UCSD-AML1 (cell line): ENCODE measurements at regions not wholly inside any gene's neighbourhood (a gene's known extent, or its start where the extent isn't known, plus 50 kb on each side); places are given as distances from the start of the nearest gene placed in this dataset.

ENCODE experiments used
- DNase-seq: peaks from one replicate; lab custom pipeline; 2025; ENCODE audit not compliant: unreplicated experiment; lab: John Stamatoyannopoulos, UW

- DNase-seq = no peak
Observed at GRCh38 chrX:39834600-39834999, 263.2 kb downstream of the BCOR start.

- DNase-seq = no peak
Observed at GRCh38 chrX:39835241-39835640, 262.5 kb downstream of the BCOR start.

- no peak for DNase-seq
Observed at GRCh38 chrX:39835776-39836175, 262.0 kb downstream of the BCOR start.

DNA sequence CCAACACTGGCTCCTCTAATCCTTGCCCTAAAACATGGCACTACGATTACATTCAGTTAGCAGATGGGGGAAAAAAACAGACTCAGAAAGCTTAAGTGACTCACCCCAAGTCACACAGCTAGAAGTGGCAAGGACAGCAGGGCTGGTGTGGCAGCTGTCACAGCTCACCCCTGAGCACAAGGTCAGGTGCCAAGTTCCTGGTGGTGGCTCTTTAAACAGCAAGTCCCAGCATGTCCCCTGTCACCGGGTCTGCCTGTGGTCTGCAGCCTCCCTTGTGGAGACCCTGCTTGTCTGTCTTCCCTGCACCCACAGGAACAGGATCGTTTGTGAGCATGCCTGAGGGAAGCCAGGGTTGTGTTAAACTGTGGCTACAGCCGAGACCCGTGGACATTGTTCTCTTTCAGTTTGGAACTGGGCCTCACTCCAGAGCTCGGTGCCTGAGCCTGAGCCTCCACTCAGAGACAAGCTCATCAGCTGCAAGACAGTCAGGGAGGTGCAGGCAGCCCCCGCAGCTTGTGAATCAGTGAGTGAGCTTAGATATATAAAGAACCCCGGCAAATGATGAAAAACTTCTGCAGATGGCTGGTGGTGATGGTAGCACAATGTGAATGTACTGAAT, 260.8 kb downstream of the BCOR start:
- DNase-seq = peak; percentile 28

DNA sequence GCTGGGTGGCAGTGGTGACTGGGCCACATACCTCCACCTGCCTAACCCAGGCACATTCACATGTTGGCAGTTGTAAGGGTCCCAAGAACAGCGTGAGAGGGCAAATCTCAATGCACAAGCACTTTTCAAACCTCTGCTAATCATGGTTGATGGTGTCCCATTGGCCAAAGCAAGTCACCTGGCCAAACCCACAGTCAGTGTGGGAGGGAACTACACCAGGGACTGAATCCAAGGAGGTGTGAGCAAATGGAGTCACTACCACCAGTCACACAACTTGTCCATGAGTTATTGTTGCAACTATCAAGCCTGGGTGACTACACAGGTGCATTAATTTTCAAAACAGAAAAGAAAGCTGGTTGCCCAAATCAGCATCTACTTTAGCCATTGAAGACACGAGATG, 260.1 kb downstream of the BCOR start:
- DNase-seq = no peak

GRCh38 chrX:39839371-39839770, 258.4 kb downstream of the BCOR start:
- no peak for DNase-seq

- no peak for DNase-seq
Observed at GRCh38 chrX:39840133-39840532, 257.6 kb downstream of the BCOR start.

GRCh38 chrX:39840581-39841093, 257.1 kb downstream of the BCOR start:
- no peak for DNase-seq

DNA sequence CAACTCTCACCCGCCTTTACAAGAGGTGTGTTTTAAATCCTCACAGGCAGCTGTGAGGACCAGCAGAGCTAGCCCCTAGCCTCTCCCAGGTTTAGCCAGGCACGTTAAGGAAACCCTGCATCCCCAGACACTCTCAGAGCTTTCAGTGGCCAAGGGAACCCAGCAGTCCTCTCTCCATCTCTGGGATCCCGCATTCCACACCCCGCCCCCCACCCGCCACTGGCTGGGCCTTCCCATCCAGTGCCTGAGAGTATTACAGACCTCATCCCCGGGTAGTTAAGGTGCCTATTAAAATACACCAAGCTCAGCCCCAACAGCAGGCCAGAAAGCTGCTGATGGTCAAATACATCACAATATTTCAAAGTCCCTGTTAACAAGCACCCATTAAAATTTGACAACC, 256.2 kb downstream of the BCOR start:
- no peak for DNase-seq

GRCh38 chrX:39842281-39842973, 255.3 kb downstream of the BCOR start:
- DNase-seq = no peak

DNA sequence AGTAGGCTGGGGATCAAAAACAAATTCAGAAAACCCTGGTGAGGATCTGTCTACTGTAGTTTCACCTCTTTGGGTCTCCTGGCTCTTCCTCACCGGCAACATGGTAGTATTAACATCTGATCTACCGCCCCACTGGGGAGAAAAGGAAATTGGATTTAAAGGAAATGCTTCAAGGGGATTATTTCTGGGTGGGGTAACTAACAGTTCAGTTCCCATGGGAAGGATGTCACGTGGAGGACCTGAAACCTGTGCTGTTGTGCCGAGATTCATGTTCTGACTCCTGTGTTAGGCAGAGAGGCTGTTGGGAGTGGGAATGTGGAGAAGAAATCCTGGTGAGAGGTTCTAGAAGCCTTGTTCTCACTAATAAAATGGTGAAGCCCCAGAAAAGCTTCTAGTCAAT, 254.4 kb downstream of the BCOR start:
- no peak for DNase-seq

- no peak for DNase-seq
Observed at GRCh38 chrX:39845233-39845632, 252.5 kb downstream of the BCOR start.

- no peak for DNase-seq
Observed at GRCh38 chrX:39846460-39846859, 251.3 kb downstream of the BCOR start.

DNA sequence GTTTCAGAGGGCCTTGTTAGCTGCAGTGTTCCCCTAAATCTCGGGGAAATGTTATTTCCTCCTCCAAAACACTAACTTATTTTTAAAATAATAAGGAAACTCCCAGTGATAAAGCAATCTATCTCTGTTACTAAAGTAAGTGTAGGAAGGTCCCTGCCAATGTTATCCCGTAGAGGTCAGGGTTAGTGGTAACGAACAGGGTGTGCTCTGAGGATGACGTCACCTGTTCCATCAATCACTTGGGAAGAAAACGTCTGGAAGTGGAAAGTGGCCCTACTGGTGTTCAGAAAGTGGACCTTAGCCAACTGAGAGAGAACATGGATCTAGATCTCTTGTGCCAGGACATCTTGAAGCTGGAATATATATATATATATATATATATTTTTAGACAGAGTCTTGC, 249.5 kb downstream of the BCOR start:
- no peak for DNase-seq

- DNase-seq = no peak
Observed at GRCh38 chrX:39848900-39849299, 248.9 kb downstream of the BCOR start.

DNA sequence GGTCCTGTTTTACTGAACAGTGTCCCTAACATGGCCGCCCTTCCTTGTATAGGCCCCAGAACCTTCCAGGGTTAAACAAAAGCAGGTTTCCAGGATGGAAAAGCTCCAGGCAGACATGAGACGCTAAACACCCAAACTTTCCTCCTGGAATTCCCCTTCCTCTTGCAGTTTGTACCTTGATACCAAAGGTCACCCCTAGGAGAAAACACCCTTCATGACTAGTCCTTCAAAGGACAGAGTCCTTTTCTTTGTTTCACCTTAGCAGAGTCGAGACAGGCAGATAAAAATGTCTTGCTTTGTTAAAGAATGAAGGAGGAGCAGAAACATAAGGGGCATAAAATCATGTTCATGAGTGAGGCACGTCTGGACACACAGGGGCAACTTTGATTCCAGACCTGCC, 247.5 kb downstream of the BCOR start:
- no peak for DNase-seq

- DNase-seq = peak; percentile 18
Observed at GRCh38 chrX:39850630-39851152, 247.1 kb downstream of the BCOR start.

DNA sequence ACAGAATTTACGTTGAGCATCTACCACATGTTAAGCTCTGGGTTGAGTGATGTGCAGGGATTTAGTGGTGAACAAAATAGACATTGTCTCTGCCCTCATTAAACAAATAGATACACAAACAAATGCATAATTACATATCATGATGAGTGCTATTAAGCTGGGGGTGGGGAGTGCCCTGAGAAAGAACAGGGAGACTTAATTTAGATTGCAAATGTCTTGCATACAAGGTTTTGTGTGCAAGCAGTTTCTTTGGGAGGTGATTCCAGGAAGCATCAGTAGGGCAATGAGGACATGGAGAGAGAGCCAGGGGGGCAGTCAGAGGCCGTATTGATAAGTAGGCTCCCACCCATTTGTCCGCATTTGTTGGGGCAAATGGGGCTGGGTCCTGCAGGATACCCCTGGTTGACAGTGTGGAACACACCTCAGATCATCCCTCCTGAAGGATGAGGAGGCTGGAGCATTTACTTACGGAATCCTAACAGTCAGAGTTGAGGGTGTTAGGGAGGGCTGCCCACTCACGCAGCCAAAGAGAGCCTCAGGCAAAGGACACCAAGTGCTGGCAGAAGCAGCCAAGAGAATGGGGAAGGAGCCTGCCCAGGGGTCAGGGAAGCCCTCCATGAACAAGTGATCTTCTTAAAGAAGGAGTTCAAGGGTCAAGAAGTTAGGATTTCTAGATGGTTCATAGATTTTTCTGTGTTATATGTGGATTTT, 245.9 kb downstream of the BCOR start:
- DNase-seq = no peak

DNA sequence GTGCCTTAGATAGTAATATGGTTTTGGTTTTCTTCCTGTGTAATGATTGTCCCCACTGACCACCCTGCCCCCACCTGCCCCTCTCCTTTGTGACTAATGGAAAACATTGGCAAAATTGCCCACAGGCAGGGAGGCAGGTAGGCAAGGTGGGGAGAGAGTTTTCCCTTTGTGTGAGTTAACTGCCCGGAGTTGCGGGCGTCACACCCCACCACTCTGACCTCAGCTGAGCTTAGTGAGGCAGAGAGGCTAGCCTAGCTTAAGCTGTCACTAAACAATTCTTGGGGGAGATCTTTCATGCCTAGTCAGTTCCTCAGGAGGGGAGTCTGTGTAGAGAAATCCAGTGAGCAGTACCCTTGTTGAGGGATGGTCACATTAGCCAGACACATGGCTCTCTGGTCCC, 245.3 kb downstream of the BCOR start:
- DNase-seq = no peak

DNA sequence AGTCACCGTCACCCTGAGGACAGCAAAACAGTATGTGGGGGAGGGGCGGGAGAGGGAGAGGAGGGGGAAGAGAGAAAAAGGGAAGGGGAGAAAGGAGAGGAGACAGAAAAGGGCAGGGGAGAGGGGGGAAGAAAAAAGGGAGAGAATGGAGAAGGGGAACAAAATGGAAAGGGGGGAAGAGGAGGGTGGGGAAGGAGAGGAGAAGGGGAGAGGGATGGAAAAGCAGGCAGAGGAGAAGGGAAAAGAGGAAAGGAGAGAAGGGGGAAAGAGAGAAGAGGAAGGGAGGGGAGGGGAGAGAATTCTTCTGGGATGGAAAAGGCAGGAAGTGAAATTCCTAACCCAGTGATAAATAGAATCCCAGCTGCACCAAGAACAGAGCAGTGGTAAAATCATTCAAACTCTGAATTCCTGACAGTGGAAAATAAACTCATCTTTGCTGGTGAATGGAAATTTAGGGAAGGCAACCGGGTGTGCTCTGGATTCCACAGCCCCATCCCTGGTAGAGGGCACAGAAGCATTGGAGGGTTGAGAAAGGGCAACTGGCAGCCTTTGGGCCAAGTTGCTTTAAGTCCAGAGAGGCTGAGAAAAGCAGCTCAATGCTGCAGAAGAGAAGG, 244.2 kb downstream of the BCOR start:
- DNase-seq = no peak
